ENCODE measurements at regions not wholly inside any gene's neighbourhood (a gene's known extent, or its start where the extent isn't known, plus 50 kb on each side); places are given as distances from the start of the nearest gene placed in this dataset.

GRCh38 chr13:40063703-40064102 lies 408.2 kb downstream of the COG6 start (continued):
- TF ChIP-seq, protein P1, sequence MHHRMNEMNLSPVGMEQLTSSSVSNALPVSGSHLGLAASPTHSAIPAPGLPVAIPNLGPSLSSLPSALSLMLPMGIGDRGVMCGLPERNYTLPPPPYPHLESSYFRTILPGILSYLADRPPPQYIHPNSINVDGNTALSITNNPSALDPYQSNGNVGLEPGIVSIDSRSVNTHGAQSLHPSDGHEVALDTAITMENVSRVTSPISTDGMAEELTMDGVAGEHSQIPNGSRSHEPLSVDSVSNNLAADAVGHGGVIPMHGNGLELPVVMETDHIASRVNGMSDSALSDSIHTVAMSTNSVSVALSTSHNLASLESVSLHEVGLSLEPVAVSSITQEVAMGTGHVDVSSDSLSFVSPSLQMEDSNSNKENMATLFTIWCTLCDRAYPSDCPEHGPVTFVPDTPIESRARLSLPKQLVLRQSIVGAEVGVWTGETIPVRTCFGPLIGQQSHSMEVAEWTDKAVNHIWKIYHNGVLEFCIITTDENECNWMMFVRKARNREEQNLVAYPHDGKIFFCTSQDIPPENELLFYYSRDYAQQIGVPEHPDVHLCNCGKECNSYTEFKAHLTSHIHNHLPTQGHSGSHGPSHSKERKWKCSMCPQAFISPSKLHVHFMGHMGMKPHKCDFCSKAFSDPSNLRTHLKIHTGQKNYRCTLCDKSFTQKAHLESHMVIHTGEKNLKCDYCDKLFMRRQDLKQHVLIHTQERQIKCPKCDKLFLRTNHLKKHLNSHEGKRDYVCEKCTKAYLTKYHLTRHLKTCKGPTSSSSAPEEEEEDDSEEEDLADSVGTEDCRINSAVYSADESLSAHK (tag by site-specific recombination; IDR thresholded peaks at IDR 0.05): no peak
- TF ChIP-seq ZFP37 (tag by site-specific recombination; IDR thresholded peaks at IDR 0.05): no peak
- TF ChIP-seq, protein P2, sequence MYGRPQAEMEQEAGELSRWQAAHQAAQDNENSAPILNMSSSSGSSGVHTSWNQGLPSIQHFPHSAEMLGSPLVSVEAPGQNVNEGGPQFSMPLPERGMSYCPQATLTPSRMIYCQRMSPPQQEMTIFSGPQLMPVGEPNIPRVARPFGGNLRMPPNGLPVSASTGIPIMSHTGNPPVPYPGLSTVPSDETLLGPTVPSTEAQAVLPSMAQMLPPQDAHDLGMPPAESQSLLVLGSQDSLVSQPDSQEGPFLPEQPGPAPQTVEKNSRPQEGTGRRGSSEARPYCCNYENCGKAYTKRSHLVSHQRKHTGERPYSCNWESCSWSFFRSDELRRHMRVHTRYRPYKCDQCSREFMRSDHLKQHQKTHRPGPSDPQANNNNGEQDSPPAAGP (tag by site-specific recombination; IDR thresholded peaks at IDR 0.05): no peak
- no peak for TF ChIP-seq ZNF223 (tag by site-specific recombination; IDR thresholded peaks at IDR 0.05)
- TF ChIP-seq ZNF324 (tag by site-specific recombination; IDR thresholded peaks at IDR 0.05): no peak
- TF ChIP-seq ZNF624 (tag by site-specific recombination; IDR thresholded peaks at IDR 0.05): no peak
- no peak for TF ChIP-seq ZFP41 (tag by site-specific recombination; IDR thresholded peaks at IDR 0.05; ENCODE audit: borderline replicate concordance)
- TF ChIP-seq, protein P3, sequence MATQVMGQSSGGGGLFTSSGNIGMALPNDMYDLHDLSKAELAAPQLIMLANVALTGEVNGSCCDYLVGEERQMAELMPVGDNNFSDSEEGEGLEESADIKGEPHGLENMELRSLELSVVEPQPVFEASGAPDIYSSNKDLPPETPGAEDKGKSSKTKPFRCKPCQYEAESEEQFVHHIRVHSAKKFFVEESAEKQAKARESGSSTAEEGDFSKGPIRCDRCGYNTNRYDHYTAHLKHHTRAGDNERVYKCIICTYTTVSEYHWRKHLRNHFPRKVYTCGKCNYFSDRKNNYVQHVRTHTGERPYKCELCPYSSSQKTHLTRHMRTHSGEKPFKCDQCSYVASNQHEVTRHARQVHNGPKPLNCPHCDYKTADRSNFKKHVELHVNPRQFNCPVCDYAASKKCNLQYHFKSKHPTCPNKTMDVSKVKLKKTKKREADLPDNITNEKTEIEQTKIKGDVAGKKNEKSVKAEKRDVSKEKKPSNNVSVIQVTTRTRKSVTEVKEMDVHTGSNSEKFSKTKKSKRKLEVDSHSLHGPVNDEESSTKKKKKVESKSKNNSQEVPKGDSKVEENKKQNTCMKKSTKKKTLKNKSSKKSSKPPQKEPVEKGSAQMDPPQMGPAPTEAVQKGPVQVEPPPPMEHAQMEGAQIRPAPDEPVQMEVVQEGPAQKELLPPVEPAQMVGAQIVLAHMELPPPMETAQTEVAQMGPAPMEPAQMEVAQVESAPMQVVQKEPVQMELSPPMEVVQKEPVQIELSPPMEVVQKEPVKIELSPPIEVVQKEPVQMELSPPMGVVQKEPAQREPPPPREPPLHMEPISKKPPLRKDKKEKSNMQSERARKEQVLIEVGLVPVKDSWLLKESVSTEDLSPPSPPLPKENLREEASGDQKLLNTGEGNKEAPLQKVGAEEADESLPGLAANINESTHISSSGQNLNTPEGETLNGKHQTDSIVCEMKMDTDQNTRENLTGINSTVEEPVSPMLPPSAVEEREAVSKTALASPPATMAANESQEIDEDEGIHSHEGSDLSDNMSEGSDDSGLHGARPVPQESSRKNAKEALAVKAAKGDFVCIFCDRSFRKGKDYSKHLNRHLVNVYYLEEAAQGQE (tag by site-specific recombination; IDR thresholded peaks at IDR 0.05): no peak
- TF ChIP-seq ZNF398 (tag by site-specific recombination; IDR thresholded peaks at IDR 0.05): no peak
- no peak for TF ChIP-seq GLI4 (tag by site-specific recombination; IDR thresholded peaks at IDR 0.05)
- no peak for TF ChIP-seq ZNF416 (tag by site-specific recombination; IDR thresholded peaks at IDR 0.05)
- no peak for TF ChIP-seq PBX3 (CRISPR knock-in tag; IDR thresholded peaks at IDR 0.05)
- no peak for TF ChIP-seq ZNF239 (tag by site-specific recombination; IDR thresholded peaks at IDR 0.05)

DNA sequence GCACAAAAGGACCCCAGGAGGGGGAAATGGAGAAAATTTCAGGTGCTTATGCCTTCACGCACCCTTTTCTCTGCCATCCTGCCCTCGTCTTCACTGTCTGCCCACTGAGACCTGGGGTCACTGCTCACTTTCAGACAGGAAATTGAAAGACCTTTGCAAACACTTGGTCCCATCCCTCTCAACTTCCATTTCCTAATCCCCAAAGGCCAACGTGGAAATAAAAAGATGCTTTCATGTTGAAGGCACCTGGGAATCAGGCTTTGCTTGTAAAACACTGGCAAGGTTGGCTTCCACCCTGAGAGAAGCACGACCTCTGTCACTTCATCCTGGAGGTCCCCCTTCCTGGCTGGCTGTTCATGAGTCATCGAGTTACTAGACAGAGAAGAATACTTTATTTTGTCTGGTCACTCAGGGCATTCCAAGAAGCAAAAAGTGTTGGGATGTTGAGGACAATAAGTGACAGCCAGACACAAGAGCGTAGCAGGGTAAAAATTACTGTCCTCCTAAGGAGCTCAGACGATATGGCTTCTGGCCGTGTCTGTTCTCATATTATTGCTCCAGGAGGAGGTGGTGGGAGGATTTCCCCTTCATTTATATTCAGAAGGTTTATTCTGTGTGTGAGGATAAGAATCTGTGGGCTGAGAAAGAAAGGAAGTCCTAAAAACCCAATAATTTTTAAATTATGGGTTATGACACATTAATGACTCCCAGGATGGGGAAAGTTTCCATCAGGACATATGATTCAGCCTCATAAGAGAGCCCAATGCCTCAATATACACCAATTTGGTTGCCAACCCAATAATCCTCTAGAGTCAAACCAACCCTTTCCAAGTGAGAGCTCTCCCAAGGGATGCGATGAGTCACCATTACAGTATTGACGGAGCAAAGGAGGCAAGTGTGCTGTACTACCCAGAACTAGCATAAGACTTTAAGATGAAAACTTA lies 409.0 kb downstream of the COG6 start:
- Histone ChIP-seq H3K36me3 (ENCODE audit: control insufficient read depth in 2 of 2, insufficient read depth in 1 of 2, low read length in 2 of 2) (no peaks in the 10 kb centered on the region), H3K27ac (ENCODE audit: extremely low read depth, low read depth, low read length) (peak overlapping the region; percentile 9; the same call in 1 of the 2 replicates)
- CTCF ChIA-PET: interaction anchor here (0.6 kb wide), 1 partner anchor 15 kb away, joined by 7 read pairs; no protein-coding TSS in a partner anchor
- TF ChIP-seq OSR2 (tag by site-specific recombination; IDR thresholded peaks at IDR 0.05) (peak; percentile 6; the same call in 1 of the 2 replicates), ZNF157 (tag by site-specific recombination; IDR thresholded peaks at IDR 0.05) (no peak), ZNF302 (tag by site-specific recombination; IDR thresholded peaks at IDR 0.05; ENCODE audit: low read depth) (no peak), ZFHX2 (tag by site-specific recombination; conservative IDR thresholded peaks at IDR 0.05) (peak; percentile 38; the same call in 1 of the 2 replicates), ZNF48 (tag by site-specific recombination; IDR thresholded peaks at IDR 0.05) (no peak), ZNF121 (tag by site-specific recombination; IDR thresholded peaks at IDR 0.05) (no peak), ZBTB10 (tag by site-specific recombination; IDR thresholded peaks at IDR 0.05) (no peak), ZNF560 (tag by site-specific recombination; IDR thresholded peaks at IDR 0.05; ENCODE audit: borderline replicate concordance) (no peak), ZNF2 (tag by site-specific recombination; IDR thresholded peaks at IDR 0.05) (no peak), ZNF785 (tag by site-specific recombination; IDR thresholded peaks at IDR 0.05) (no peak)

More for the DNA sequence above, 409.0 kb downstream of the COG6 start:
- Histone ChIP-seq H3K4me1 (ENCODE audit: control insufficient read depth, insufficient read depth, low read length) (peaks cover 12% of the 10 kb centered on the region), H3K4me3 (ENCODE audit: low read depth, low read length) (no peak overlapping the region), H3K9me3 (ENCODE audit: control insufficient read depth, insufficient read depth, low read depth, low read length) (no peaks in the 10 kb centered on the region)
- POLR2A ChIA-PET: no interaction called here
